RWPE2 (cell line): ENCODE measurements at regions not wholly inside any gene's neighbourhood (a gene's known extent, or its start where the extent isn't known, plus 50 kb on each side); places are given as distances from the start of the nearest gene placed in this dataset.

ENCODE experiments used
- ATAC-seq: fragments of 200-7000 bp; cut with Tn5 transposase; 3 replicates; pipeline ENCODE4 v1.9.1; 2021; ENCODE audit warnings: low read depth
- DNase-seq: peaks from one replicate; pipeline ENCODE4 v3.0.0-alpha.2; 2020; ENCODE audit warnings: low spot score
- H3K27ac ChIP-seq: fragments of 450-650 bp; 2 replicates; pipeline ENCODE4 v1.5.1; 2017; ENCODE audit warnings: mild to moderate bottlenecking; ENCODE audit not compliant: poor library complexity, severe bottlenecking
- H3K27me3 ChIP-seq: fragments of 250-450 bp; sonication (Bioruptor Pico); 2 replicates; pipeline ENCODE4 v1.5.1; 2021; ENCODE audit warnings: mild to moderate bottlenecking, moderate library complexity; ENCODE audit not compliant: insufficient read depth, poor library complexity, severe bottlenecking
- H3K36me3 ChIP-seq: fragments of 250-450 bp; sonication (Bioruptor Pico); 2 replicates; pipeline ENCODE4 v1.5.1; 2020; ENCODE audit warnings: low read depth, mild to moderate bottlenecking, moderate library complexity
- H3K4me1 ChIP-seq: fragments of 250-450 bp; sonication (Bioruptor Pico); 2 replicates; pipeline ENCODE4 v1.5.1; 2021; ENCODE audit warnings: mild to moderate bottlenecking, moderate library complexity; ENCODE audit not compliant: insufficient read depth, poor library complexity, severe bottlenecking
- H3K4me3 ChIP-seq: fragments of 250-450 bp; sonication (Bioruptor Pico); 2 replicates; pipeline ENCODE4 v1.5.1; 2021; ENCODE audit warnings: mild to moderate bottlenecking, moderate library complexity; ENCODE audit not compliant: severe bottlenecking
- H3K9me3 ChIP-seq: fragments of 250-450 bp; sonication (Bioruptor Pico); 2 replicates; pipeline ENCODE4 v1.5.1; 2021; ENCODE audit warnings: mild to moderate bottlenecking, moderate library complexity; ENCODE audit not compliant: severe bottlenecking
- CTCF ChIP-seq: fragments of 450-650 bp; IDR thresholded peaks from one replicate; pipeline ENCODE4 v1.5.1; 2017; ENCODE audit warnings: mild to moderate bottlenecking, moderate library complexity; ENCODE audit not compliant: poor library complexity, severe bottlenecking

GRCh38 chr4:125727931-125728330 is 413.2 kb downstream of the FAT4 start:
- Histone ChIP-seq H3K27ac (peak overlapping the region; percentile 92), H3K4me3 (no peak overlapping the region), H3K27me3 (no peaks in the 10 kb centered on the region), H3K9me3 (no peaks in the 10 kb centered on the region), H3K4me1 (peaks cover 35% of the 10 kb centered on the region), H3K36me3 (no peaks in the 10 kb centered on the region)
- DNase-seq (no peak), ATAC-seq (no peak)
- no peak for TF ChIP-seq CTCF

DNA sequence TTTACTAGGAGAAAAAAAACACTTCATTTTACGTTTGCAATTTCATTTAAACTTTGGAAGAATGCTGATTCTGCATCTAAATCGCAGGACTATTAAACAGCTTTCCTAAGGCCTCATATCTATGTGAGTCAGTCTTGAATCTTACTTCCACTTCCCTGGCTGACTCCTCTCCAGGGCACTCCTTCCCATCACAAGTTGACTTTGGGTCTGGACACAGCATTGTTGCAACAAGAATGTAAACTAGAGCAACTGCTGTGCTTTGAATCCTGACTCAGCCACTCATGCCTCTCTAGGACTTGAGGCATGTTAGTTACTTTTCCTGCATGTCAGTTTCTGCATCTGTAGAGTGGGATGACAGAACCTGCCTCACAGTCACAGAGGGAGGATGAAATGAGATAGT is 413.8 kb downstream of the FAT4 start:
- H3K9me3 ChIP-seq: no peaks in the 10 kb centered on the region
- DNase-seq (peak; percentile 70), ATAC-seq (peak; percentile 95)
- no peaks in the 10 kb centered on the region for H3K27me3 ChIP-seq
- TF ChIP-seq CTCF: no peak
- no peaks in the 10 kb centered on the region for H3K36me3 ChIP-seq
- no peak overlapping the region for H3K4me3 ChIP-seq
- H3K27ac ChIP-seq: peak overlapping the region; percentile 92
- H3K4me1 ChIP-seq: peaks cover 36% of the 10 kb centered on the region

DNA sequence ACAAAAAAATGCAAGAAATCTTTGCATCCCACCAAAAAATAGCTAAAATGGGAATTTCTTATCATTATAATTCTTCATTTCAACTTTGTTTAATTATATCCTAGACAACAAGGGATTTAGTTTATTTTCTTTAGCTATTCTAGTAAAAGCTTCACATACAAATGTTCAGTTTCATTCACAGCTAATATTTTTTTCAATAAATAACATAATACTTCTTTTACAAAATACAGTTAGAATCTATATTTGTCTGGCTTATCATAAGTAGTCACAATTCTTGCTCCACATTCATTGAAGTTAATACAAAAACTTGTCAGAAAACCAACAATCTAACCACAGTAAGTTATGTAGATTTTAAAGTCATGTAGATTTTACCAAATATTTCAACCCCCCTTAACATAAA is 414.4 kb downstream of the FAT4 start:
- H3K36me3 ChIP-seq: no peaks in the 10 kb centered on the region
- no peaks in the 10 kb centered on the region for H3K27me3 ChIP-seq
- no peak for DNase-seq
- H3K27ac ChIP-seq: peak overlapping the region; percentile 92
- no peak for ATAC-seq
- no peak for TF ChIP-seq CTCF
- peaks cover 42% of the 10 kb centered on the region for H3K4me1 ChIP-seq
- H3K9me3 ChIP-seq: no peaks in the 10 kb centered on the region
- no peak overlapping the region for H3K4me3 ChIP-seq

- Histone ChIP-seq H3K9me3 (no peaks in the 10 kb centered on the region), H3K4me1 (peaks cover 60% of the 10 kb centered on the region), H3K27ac (no peak overlapping the region), H3K4me3 (no peak overlapping the region), H3K27me3 (no peaks in the 10 kb centered on the region), H3K36me3 (no peaks in the 10 kb centered on the region)
- DNase-seq: no peak
- no peak for ATAC-seq
- no peak for TF ChIP-seq CTCF
Measured at GRCh38 chr4:125732632-125733031, 417.9 kb downstream of the FAT4 start.

GRCh38 chr4:125734504-125734903 is 419.7 kb downstream of the FAT4 start:
- DNase-seq: no peak
- H3K27ac ChIP-seq: peak overlapping the region; percentile 77
- no peaks in the 10 kb centered on the region for H3K36me3 ChIP-seq
- no peak for ATAC-seq
- no peak overlapping the region for H3K4me3 ChIP-seq
- no peaks in the 10 kb centered on the region for H3K27me3 ChIP-seq
- peaks cover 41% of the 10 kb centered on the region for H3K4me1 ChIP-seq
- no peaks in the 10 kb centered on the region for H3K9me3 ChIP-seq
- no peak for TF ChIP-seq CTCF
